PC-3 (cell line): ENCODE measurements at regions not wholly inside any gene's neighbourhood (a gene's known extent, or its start where the extent isn't known, plus 50 kb on each side); places are given as distances from the start of the nearest gene placed in this dataset.

Experiments
- EZH2 ChIP-seq: fragments of 300-600 bp; sonication (generic); IDR thresholded peaks from one replicate; pipeline ENCODE4 v1.6.1; 2017; ENCODE audit warnings: antibody characterized with exemption, mild to moderate bottlenecking, low read length; ENCODE audit not compliant: unreplicated experiment
- EZH2phosphoT487 ChIP-seq: fragments of 300-600 bp; sonication (generic); IDR thresholded peaks from 2 replicates; pipeline ENCODE4 v1.6.1; 2018; ENCODE audit warnings: mild to moderate bottlenecking, antibody characterized with exemption, low read length, borderline replicate concordance
- TF ChIP-seq, protein P1 (sequence below): fragments of 300-600 bp; sonication (generic); conservative IDR thresholded peaks from 2 replicates; pipeline ENCODE4 v1.5.1; 2017; ENCODE audit warnings: antibody characterized with exemption, low read depth, mild to moderate bottlenecking, low read length

GRCh38 chr15:95503640-95504225 lies 826.8 kb upstream of the NR2F2 start:
- TF ChIP-seq, protein P1, sequence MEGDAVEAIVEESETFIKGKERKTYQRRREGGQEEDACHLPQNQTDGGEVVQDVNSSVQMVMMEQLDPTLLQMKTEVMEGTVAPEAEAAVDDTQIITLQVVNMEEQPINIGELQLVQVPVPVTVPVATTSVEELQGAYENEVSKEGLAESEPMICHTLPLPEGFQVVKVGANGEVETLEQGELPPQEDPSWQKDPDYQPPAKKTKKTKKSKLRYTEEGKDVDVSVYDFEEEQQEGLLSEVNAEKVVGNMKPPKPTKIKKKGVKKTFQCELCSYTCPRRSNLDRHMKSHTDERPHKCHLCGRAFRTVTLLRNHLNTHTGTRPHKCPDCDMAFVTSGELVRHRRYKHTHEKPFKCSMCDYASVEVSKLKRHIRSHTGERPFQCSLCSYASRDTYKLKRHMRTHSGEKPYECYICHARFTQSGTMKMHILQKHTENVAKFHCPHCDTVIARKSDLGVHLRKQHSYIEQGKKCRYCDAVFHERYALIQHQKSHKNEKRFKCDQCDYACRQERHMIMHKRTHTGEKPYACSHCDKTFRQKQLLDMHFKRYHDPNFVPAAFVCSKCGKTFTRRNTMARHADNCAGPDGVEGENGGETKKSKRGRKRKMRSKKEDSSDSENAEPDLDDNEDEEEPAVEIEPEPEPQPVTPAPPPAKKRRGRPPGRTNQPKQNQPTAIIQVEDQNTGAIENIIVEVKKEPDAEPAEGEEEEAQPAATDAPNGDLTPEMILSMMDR = no peak
- TF ChIP-seq EZH2 (no peak), EZH2phosphoT487 (no peak)
